ENCODE measurements at regions not wholly inside any gene's neighbourhood (a gene's known extent, or its start where the extent isn't known, plus 50 kb on each side); places are given as distances from the start of the nearest gene placed in this dataset.

GRCh38 chr6:37103169-37104039, 66.5 kb upstream of the PIM1 start:
- H3K27ac Mint-ChIP-seq (ENCODE audit: unreplicated experiment) = peak overlapping the region; percentile 81
- no peaks in the 10 kb centered on the region for H3K27me3 Mint-ChIP-seq (ENCODE audit: unreplicated experiment)
- peaks cover 15% of the 10 kb centered on the region for H3K36me3 Mint-ChIP-seq (ENCODE audit: insufficient read depth, unreplicated experiment)
- peak; percentile 93 for DNase-seq
- TF ChIP-seq CTCF (IDR thresholded peaks at IDR 0.05; ENCODE audit: unreplicated experiment) = no peak
- no peaks in the 10 kb centered on the region for H3K9me3 Mint-ChIP-seq (ENCODE audit: low read depth, unreplicated experiment)
- BruUV-seq (replicated peaks) = no TSS peak
- H3K4me1 Mint-ChIP-seq (ENCODE audit: low read depth, unreplicated experiment) = peaks cover 45% of the 10 kb centered on the region
- CTCF ChIA-PET = interaction anchor here (1.1 to 2.2 kb wide), 6 partner anchors 25 to 68 kb away, joined by 3 to 11 read pairs (median 5); partner anchors contain the start of gene PIM1
- peak overlapping the region; percentile 67 for H3K4me3 Mint-ChIP-seq (ENCODE audit: low read depth, unreplicated experiment)
- intact Hi-C loops (cut with micrococcal nuclease; ENCODE audit: unreplicated experiment) = loop anchor here (2.0 to 5.0 kb wide), 5 partner anchors 27 to 104 kb away; no protein-coding TSS in a partner anchor

- no peaks in the 10 kb centered on the region for H3K9me3 Mint-ChIP-seq (ENCODE audit: low read depth, unreplicated experiment)
- intact Hi-C loops (cut with micrococcal nuclease; ENCODE audit: unreplicated experiment) = loop anchor here (2.0 to 5.0 kb wide), 3 partner anchors 26 to 103 kb away; no protein-coding TSS in a partner anchor
- BruUV-seq (replicated peaks) = no TSS peak
- peaks cover 45% of the 10 kb centered on the region for H3K4me1 Mint-ChIP-seq (ENCODE audit: low read depth, unreplicated experiment)
- peaks cover 15% of the 10 kb centered on the region for H3K36me3 Mint-ChIP-seq (ENCODE audit: insufficient read depth, unreplicated experiment)
- CTCF ChIA-PET = interaction anchor here (0.6 to 2.2 kb wide), 3 partner anchors 26 to 444 kb away, joined by 3 to 11 read pairs (median 5); no protein-coding TSS in a partner anchor
- DNase-seq = no peak
- no peak for TF ChIP-seq CTCF (IDR thresholded peaks at IDR 0.05; ENCODE audit: unreplicated experiment)
- peak overlapping the region; percentile 81 for H3K27ac Mint-ChIP-seq (ENCODE audit: unreplicated experiment)
- peak overlapping the region; percentile 67 for H3K4me3 Mint-ChIP-seq (ENCODE audit: low read depth, unreplicated experiment)
- H3K27me3 Mint-ChIP-seq (ENCODE audit: unreplicated experiment) = no peaks in the 10 kb centered on the region
Measured at GRCh38 chr6:37104824-37105147, 65.2 kb upstream of the PIM1 start.

GRCh38 chr6:37105148-37106050, 64.6 kb upstream of the PIM1 start:
- H3K4me3 Mint-ChIP-seq (ENCODE audit: low read depth, unreplicated experiment) = no peak overlapping the region

More at GRCh38 chr6:37105148-37106050, 64.6 kb upstream of the PIM1 start:
- CTCF ChIA-PET = interaction anchor here (0.6 to 2.2 kb wide), 2 partner anchors 26 to 445 kb away, joined by 3 to 11 read pairs; no protein-coding TSS in a partner anchor
- Mint-ChIP-seq H3K4me1 (ENCODE audit: low read depth, unreplicated experiment) (peaks cover 45% of the 10 kb centered on the region), H3K36me3 (ENCODE audit: insufficient read depth, unreplicated experiment) (peaks cover 15% of the 10 kb centered on the region), H3K27ac (ENCODE audit: unreplicated experiment) (no peak overlapping the region), H3K27me3 (ENCODE audit: unreplicated experiment) (no peaks in the 10 kb centered on the region), H3K9me3 (ENCODE audit: low read depth, unreplicated experiment) (no peaks in the 10 kb centered on the region)
- intact Hi-C loops (cut with micrococcal nuclease; ENCODE audit: unreplicated experiment) = loop anchor here (2.0 kb wide), 1 partner anchor 25 kb away; no protein-coding TSS in a partner anchor
- BruUV-seq (replicated peaks) = no TSS peak
- DNase-seq = no peak
- no peak for TF ChIP-seq CTCF (IDR thresholded peaks at IDR 0.05; ENCODE audit: unreplicated experiment)

All from Calu3 (cell line).